ENCODE measurements at regions not wholly inside any gene's neighbourhood (a gene's known extent, or its start where the extent isn't known, plus 50 kb on each side); places are given as distances from the start of the nearest gene placed in this dataset.

DNA sequence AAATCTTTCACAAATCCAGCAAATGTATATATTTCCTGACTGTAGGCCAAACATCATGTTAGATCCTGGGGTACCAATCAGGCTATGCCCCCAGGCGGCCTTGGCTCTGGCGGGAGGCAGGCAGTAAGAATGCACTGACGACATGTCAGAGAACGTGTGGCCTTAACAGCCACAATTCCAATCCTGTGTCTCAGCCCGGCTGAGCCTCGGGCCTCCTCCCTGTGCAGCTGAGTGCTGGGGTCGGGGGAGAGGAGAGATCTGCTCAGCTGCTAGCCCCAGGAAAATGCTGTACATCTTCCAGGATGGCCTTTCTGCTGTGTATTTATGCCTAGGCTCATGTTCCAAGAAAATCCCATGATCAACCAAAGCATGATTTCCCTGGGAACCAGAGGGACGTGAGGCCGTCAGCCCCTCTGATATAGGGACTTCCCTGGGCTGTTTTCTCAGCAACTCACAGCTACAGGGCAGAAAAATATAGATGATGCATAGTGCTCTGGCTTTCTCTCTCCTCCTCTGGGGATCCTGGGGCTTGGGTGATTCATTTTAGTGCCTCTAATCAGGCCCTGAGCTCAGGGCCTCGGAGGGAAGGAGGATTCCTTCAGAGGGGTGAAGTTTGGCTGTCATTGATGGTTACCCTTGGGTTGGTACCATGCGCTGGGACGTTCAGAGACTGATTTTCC is 604.0 kb downstream of the HS3ST4 start:
- no peak for DNase-seq (ENCODE audit: low read depth)

DNA sequence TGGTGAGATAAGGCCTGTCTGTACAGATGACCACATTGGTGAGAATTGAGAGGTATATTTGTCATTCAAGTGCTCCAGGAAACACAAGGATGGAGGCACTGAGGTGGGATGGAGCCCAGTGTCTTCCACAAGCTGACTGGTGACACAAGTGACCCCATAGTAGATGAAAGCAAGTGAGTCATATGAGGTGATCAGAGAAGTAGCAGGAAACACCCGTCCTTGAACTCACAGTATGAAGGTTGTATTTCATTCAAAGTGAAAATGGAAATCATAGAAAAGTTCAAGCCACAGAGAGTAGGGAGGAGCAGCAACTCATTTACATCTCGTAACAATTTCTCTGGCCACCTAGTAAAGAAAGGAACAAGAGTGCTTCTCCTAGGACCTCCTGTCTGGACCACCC is 609.8 kb downstream of the HS3ST4 start:
- no peak for DNase-seq (ENCODE audit: low read depth)

DNA sequence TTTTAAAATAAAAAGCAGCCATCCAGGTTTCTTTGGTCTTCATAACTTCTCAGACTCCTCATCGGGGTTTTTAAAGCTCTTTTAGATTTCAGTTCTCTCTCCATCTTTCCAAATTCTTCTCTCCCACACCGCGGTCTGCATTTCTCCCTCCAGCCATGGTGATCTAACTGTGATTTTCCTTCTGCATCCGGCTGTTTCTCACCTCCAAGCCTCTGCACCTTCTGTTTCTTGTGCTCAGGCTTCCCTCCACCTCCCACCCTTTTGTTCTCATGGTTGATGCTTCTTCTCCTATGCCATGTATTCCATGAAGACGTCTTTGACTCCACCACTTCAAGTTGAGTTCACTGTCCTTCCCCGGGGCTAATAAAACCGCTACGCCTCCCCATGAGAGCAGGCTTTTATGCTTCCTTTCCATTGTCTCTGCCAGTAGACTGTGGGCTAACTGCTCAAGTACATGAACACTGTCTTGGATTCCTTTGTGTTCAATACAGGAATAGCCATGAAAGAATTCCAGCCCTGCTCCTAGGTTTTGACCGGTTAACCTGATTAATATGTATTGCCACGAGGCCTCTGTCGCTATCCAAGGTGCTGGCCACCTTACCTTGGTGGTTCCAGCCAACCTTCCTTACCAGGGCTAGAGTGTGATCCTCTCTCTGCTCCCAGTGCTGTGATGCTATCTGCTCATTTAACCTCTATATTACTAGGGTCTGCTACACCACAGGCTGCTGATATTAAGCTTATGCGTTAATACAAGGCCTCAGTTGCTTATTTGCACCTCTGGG is 625.1 kb downstream of the HS3ST4 start:
- DNase-seq (ENCODE audit: low read depth) = no peak

DNA sequence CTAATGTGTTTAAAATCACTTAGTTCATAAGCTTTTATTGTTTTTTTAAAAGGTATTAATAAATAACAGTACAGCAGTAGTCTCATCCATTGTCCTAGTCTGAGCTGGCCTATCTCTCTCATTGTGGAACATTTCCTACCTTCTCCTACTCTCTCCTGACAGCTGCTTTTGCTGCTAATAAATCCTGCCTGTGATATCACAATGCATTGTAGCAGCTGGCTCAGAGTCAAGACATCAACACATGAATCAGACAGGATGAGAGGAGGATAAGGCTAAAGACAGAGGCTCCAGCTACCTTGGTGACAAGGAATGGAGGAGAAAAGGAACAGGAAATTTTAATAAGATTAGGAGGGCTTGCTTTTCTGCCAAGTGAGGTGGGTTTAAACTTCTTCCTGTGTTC is 626.1 kb downstream of the HS3ST4 start:
- no peak for DNase-seq (ENCODE audit: low read depth)

DNA sequence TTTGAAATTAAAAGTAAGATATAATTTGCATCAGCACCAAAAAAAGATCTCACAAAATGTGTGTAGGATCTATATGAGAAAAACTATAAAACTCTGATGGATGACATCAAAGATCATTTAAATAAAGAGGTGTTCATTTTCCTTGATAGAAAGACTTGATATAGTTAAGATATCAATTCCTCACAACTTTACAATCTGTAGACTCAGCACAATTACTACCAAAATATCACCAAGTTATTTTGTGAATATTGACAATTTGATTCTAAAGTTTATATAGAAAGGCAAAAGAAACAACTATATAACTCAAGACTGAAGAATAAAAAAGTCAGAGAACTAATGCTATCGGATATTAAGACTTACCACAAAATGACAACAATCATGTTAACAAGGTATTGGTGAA is 638.9 kb downstream of the HS3ST4 start:
- DNase-seq (ENCODE audit: low read depth) = no peak

DNA sequence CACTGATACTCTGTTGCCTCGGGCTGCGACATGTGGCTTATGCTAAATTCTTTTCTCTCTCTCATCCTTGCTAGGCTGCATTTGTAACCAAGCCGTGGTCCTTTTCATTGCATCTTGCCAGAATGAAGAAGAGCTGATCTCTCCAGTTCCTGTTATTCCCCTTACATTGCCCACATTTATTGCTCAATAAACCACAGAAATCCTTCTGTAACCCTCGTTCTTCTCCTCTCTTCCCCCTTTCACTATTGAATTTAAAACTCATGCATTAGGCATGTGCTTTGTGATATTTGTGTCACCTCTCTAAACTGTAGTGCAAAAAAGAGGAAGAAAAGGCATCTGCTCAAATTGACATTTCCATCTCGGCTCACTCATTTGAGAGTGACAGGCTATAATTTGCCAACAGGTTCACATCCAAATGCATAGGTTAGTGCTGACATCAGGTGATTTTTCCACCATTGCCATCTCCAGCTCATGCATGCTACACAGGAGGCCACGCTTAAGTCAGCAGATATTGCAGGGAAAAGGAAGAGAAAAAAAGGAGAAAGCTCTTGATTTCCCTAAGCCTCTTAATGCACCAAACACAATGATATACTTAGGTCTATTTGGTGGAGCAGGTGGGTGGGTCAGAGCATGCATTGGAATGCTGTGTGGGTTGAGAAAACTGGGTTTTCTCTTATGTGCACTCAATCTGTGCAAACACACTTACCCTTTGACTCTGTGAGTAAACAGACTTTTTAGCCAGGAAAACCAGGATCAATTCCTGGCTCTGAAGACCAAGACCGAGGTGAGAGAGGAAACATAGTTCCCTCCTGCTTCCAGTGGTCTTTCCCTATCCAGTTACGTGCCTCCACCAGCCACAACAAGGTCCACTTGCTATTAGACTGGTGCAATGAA is 642.7 kb downstream of the HS3ST4 start:
- DNase-seq (ENCODE audit: low read depth) = no peak

DNA sequence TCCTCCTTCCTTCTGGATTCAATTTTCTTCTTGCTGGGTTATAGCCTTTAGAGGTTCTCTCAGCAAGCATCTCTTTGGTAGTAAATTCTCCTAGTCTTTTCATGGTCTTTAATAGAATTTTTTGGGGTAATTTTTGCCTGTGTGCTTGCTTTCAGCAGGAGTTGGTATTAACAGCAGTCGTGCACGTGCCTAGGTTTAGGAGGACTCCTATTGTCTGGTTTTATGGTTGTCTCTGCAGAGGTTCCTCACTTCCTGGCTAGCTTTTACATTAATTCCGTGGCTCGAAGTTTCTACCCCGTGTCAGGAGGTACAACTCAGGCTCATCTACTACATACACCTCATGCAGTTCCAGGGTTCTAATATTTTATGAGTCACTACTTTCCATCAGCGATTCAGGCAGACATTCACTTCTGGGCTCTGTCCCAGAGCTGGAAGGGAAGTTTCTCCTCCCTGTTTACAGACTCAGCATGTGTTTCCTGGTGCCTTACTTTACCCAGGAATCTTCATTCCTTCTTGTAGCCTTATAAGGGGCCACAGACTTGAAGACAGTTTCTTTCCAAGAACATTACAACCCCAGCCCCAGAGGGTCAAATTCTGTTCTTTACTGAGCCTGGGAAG is 643.6 kb downstream of the HS3ST4 start:
- DNase-seq (ENCODE audit: low read depth) = no peak

DNA sequence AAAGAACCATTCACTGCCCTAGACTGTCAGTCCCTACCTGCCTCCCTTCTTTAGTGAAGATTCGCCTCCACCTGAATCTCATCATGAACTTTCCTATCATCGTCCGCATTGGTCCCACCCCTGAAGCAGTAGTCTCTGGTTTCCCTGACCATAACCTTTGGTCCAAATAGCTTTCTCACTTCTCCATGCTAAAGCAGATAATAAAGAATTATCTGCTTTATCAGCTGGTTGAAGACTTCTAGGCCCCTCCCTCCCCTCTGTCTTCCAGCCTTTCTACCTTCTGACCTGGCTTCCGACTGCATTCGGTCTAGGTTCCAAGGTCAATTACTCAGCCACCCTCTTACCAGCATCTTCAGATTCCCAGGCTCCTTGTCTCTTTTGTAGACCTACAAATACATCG is 650.9 kb downstream of the HS3ST4 start:
- no peak for DNase-seq (ENCODE audit: low read depth)

DNA sequence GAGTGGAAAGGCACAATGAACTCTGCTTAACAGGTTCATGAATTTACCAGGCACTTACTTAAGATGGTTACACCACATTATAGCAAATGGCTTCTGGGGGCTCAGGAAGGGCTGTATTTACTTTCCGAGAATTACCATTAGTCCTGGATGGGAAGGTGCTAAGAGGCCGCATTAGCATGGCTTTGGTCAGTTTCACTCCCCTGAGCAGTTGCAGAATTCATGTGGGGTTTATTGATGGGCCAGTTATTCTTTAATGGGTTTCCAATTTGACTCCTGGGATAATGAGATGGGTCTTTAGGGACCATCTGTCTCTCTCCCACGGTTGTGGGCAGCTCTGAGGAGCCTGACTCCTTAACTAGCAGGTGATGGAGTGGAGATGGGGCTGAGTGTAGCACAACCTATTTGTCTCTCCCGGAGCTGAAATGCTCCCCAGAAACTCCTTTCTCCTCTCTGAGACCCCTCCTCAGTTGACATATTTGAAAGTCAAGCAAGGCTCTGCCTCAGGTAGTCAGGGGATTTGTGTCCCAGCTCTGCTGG is 652.5 kb downstream of the HS3ST4 start:
- no peak for DNase-seq (ENCODE audit: low read depth)

DNA sequence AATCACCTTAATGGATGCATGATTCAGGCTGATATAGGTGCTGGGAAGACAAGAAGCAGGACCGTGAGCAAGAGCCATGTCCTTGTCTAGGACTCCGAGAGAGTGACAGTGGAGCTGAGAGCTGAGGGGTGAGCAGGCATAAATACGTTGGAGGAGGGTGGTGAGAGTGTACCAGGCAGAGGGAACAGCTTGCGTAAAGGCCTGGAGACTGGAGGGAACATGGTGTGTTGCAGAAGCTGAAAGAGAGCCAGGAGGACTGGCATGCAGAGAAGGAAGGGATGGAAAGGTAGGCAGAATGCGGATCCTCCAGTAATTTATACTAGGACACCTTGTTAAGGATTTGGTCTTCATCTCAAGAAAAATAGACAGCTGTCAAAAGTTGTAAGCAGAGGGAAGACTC is 653.2 kb downstream of the HS3ST4 start:
- DNase-seq (ENCODE audit: low read depth) = no peak

DNA sequence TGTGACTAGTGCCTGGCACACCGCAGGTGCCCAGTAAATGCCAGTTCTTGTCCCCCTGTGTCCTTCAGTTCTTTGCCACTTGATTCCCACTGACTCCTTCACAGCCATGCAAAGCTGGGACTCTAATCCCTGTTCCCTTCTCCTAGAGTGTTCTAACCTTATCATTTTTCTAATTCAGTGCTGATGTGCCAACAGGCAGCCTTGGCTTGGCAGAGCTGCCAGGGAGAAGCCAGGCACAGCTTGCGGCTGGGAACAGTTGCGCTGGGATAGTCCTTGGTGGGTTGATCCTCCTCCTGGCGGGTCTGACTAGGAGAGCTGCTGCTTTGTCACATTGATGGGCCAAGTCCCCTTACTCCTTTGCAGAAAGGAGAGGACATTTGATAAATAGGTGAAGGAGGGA is 654.2 kb downstream of the HS3ST4 start:
- no peak for DNase-seq (ENCODE audit: low read depth)

DNA sequence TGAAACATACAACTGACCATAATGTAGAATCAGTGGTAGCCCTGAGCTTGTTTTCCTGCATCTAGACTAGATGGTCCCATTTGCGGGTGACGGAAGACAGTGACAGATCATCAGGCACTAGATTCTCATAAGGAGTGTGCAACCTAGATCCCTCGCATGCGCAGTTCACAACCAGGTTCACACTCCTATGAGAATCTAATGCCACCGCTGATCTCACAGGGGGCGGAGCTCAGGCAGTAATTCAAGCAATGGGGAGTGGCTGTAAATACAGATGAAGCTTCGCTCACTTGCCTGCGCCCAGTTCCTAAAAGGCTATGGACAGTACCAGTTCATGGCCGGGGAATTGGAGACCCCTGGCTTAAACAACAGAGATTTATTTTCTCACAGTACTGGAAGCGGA is 656.3 kb downstream of the HS3ST4 start:
- DNase-seq (ENCODE audit: low read depth) = no peak

DNA sequence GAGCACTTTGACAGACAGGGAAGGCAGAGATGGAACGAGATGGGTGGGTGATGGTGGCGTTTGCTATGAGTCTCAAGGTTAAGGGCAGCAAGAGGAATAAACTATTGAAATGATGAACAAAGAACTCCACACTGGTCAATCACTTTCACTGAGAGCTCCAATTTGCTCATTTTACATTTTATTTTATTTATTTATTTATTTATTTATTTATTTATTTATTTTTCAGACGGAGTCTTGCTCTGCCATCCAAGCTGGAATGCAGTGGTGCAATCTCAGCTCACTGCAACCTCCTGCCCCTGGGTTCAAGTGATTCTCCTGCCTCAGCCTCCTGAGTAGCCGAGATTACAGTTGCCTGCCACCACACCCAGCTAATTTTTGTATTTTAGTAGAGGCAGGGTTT is 669.1 kb downstream of the HS3ST4 start:
- no peak for DNase-seq (ENCODE audit: low read depth)

DNA sequence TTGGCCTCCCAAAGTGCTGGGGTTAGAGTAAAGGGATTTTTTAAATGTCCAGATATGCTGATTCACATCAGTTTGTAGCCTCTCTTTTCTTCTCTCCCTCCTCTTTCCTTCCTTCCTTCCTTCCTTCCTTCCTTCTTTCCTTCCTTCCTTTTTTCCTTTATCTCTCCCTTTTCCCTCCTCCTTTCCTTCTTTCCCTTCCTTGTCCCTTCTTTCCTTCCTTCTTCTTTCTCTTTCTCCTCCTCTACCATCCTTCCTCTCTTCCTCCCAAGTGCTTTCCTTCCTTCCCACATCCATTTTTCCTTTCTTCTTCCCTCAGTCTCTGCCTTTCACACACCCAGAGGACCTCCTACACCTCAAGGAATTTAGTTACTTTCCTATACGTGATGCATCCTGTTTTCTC is 671.8 kb downstream of the HS3ST4 start:
- no peak for DNase-seq (ENCODE audit: low read depth)

DNA sequence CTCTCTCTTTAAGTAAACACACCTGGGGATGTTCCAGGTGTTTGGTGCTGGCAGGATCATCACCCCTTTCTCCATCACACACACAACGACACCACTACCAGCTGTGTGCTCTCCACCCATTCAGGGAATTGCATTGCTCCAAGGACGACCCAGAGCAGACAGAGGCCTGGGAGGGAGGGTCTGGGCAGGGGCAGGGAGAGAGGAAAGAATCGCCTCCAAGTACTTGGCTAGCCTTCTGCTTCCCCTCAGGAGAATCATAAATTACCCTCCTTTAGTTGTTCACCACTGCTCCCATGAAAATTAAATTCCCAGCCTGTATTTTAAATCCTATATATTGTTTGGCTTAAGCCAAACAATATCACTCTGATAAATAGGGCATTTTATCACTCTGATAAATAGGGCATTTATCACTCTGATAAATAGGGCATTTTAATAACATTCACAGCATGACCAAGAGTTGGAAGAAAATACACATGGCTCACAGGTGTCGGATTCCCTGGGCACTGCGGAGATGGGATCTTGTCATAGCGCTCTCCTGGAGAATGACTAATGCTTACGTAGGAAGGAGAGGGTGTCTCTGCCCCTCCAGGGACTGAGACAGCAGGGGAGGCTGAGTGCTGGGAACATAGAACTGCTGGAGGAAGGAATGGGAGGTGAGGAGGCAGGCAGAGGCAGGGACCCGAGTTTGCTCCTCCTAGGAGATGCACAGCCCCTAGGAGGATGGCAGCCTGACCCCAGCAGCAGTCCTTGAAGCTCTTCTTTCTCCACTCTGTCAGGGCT is 673.6 kb downstream of the HS3ST4 start:
- DNase-seq (ENCODE audit: low read depth) = no peak

DNA sequence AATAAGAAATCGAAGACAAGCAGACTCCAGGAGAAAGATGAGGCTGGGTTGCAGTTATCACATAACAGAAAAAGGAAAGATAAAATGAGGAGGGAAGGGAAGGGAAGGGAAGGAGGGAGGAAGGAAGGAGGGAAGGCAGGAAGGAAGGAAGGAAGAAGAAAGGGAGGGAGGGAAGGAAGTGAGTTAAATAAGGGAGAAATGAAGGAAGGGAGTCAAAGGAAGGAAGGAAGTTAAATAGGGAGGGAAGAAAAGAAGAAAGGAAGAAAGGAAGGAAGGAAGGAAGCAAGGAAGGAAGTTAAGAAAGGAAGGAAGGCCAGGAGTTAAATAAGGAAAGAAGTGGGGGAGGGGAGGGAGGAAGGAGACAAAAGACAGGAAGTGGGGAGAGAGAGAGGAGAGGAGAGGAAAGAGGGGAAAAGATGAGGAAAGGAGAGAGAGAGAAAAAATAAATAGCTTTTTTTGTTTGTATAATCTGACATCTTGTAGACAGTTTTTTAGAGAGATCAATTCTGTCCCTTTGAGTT is 679.6 kb downstream of the HS3ST4 start:
- no peak for DNase-seq (ENCODE audit: low read depth)

DNA sequence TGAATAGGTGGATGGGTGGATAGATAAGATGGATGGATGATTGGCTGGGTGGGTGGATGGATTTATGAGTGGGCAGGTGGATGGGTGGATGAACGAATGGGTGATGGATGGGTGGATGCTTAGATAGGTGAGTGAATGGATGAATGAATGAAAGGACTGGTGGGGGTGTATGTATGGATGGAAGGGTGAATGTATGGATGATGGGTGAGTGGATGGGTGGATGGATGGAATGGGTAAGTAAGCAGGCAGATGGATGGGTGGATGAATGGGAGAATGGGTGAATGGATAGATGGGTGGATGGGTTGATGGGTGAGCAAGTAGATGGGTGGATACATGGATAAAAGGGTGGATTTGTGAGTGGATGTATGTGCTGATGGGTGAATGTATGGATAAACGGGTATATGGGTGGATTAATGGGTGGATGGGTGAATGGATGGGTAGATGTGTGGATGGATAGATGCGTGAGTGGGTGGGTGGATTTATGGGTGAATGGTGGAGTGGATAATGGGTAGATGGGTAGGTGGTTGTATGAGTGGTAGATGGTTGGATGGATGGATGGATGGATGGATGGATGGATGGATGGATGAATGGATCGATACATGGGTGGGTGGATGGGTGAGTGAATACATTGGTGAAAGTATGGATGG is 682.6 kb downstream of the HS3ST4 start:
- DNase-seq (ENCODE audit: low read depth) = no peak

DNA sequence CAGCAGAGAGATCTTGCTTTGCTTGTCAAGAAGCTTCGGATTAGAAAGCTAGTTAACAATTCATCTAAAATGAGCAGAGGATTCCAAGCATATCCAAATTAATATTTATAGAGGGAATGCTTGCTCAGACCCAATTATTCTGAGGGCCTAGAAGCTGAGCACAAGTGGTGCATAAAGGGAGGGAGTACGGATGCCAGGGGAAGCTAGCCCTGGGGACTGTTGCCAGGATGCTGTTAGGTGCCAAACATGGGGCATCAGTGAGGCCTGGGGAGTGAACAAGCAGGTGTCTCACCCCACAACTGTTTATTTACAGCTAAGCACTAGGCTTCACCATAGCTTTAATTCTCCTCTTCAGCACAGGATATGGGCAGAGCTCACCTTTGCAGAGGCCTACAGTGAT is 684.1 kb upstream of the C16orf82 start:
- no peak for DNase-seq (ENCODE audit: low read depth)

DNA sequence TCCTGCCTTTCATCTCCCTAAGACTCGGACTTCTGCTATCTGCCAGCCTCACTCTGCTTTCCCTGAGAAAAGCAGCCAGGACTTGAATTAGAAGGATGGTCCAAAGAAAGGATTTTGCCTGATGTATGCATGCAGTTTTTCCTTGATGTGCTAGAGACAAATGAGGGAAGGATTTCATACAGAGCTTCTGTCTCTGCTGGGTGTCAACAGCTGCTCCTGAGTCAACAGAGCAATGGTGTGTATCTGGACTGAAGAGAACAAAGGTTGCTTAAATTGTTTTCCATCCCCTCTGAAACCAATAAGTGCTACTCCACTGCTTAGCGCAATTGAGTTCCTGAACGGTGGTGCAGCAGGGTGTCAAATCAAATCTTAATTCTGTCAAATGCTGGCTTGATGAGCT is 680.6 kb upstream of the C16orf82 start:
- no peak for DNase-seq (ENCODE audit: low read depth)

DNA sequence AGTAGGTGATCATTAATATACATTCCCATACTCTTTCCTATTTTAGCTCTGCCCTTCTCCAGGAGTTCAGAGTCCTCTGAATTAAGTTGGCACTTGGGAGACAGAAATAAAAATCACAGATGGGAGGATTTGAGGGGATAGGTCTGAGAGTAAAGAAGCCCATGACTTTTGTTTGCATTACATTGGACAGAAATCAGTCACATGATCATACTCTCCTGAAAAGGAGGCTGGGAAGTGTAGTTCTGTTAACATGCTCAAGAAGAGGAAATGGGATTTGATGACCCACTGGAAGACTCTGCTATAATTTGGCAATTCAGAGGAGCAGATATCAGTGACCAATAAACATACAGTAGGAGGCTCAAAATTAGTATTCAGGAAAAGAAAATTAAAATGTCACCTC is 674.9 kb upstream of the C16orf82 start:
- no peak for DNase-seq (ENCODE audit: low read depth)

DNA sequence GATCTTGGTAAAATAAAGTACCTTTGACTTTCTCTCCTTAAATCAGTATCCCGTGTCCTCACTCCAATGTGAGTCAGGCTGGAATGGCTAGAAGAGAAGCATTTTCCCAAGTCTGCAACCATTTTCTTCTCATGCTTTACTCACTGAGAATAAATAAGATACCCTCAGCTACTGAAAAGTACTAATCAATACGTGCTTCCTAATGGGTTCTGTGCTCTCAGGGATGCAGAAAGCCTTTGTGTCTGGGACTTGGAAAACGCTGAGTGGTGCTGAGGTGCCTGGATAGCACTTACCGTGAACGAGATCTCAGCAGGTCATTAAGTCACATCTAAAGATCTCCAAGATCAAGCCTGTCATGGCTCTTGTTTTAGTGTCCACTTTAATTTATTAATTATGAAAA is 672.3 kb upstream of the C16orf82 start:
- no peak for DNase-seq (ENCODE audit: low read depth)
